IMR-90 (cell line): ENCODE measurements at regions not wholly inside any gene's neighbourhood (a gene's known extent, or its start where the extent isn't known, plus 50 kb on each side); places are given as distances from the start of the nearest gene placed in this dataset.

Experiments
- ATAC-seq: fragments of 200-7000 bp; cut with Tn5 transposase; 2 replicates; pipeline ENCODE4 v1.9.1; 2020; ENCODE audit warnings: low read depth, mild to moderate bottlenecking, moderate library complexity
- BruUV-seq: library from RNA; stranded (reverse); fragments of 400-500 nt; replicated peaks from 2 replicates; lab custom pipeline; 2021; lab: Mats Ljungman, UMichigan
- CTCF ChIA-PET: fragments of 300-600 bp; formaldehyde crosslinking; extraction: SDS; loops from one replicate; lab custom pipeline; 2021; ENCODE audit warnings: antibody characterized with exemption; lab: Yijun Ruan, JAX
- POLR2A ChIA-PET: fragments of 300-600 bp; sonication (Branson Sonifier 250); formaldehyde crosslinking; loops from one replicate; lab custom pipeline; 2022; ENCODE audit warnings: antibody characterized with exemption; ENCODE audit not compliant: unreplicated experiment; lab: Charles Lee
- DNase-seq: peaks from one replicate; pipeline ENCODE4 v3.0.0; 2013
- H2AFZ ChIP-seq: replicated peaks from 2 replicates; pipeline ENCODE3; 2013; ENCODE audit warnings: low read length, mild to moderate bottlenecking; ENCODE audit not compliant: poor library complexity
- H2AK5ac ChIP-seq: 2 replicates; pipeline ENCODE4 v1.6.1; 2013; ENCODE audit warnings: low read depth, low read length, inconsistent platforms
- H2AK9ac ChIP-seq: replicated peaks from 2 replicates; pipeline ENCODE3; 2013; ENCODE audit warnings: mild to moderate bottlenecking, low read depth, low read length, moderate library complexity; ENCODE audit not compliant: poor library complexity
- H2BK120ac ChIP-seq: 2 replicates; pipeline ENCODE4 v1.6.1; 2013; ENCODE audit warnings: low read depth, low read length, inconsistent platforms
- H2BK15ac ChIP-seq: 3 replicates; pipeline ENCODE4 v1.6.1; 2013; ENCODE audit warnings: low read depth, low read length, inconsistent platforms
- H2BK20ac ChIP-seq: 2 replicates; pipeline ENCODE4 v1.6.1; 2013; ENCODE audit warnings: low read depth, mild to moderate bottlenecking, inconsistent platforms, low read length, moderate library complexity
- H2BK5ac ChIP-seq: 2 replicates; pipeline ENCODE4 v1.6.1; 2013; ENCODE audit warnings: mild to moderate bottlenecking, low read depth, low read length, inconsistent platforms; ENCODE audit not compliant: poor library complexity, severe bottlenecking
- H3K14ac ChIP-seq: replicated peaks from 2 replicates; pipeline ENCODE4 v1.6.1; 2013; ENCODE audit warnings: low read depth, low read length, inconsistent platforms
- H3K18ac ChIP-seq: 2 replicates; pipeline ENCODE4 v1.6.1; 2013; ENCODE audit warnings: low read depth, low read length, control low read depth
- H3K23ac ChIP-seq: 2 replicates; pipeline ENCODE4 v1.6.1; 2013; ENCODE audit warnings: low read depth, low read length, inconsistent platforms
- H3K27ac ChIP-seq: 2 replicates; pipeline ENCODE4 v1.5.1; 2013; ENCODE audit warnings: mild to moderate bottlenecking, control low read depth, low read length; ENCODE audit not compliant: insufficient read depth
- H3K27me3 ChIP-seq: 2 replicates; pipeline ENCODE4 v1.6.1; 2013; ENCODE audit warnings: low read length; ENCODE audit not compliant: control insufficient read depth, insufficient read depth
- H3K36me3 ChIP-seq: 2 replicates; pipeline ENCODE4 v1.6.1; 2013; ENCODE audit warnings: low read length, mixed read lengths; ENCODE audit not compliant: control insufficient read depth, insufficient read depth
- H3K4ac ChIP-seq: 2 replicates; pipeline ENCODE4 v1.6.1; 2013; ENCODE audit warnings: low read depth, low read length, inconsistent platforms
- H3K4me1 ChIP-seq: 2 replicates; pipeline ENCODE4 v1.6.1; 2013; ENCODE audit warnings: low read length, mixed read lengths; ENCODE audit not compliant: control insufficient read depth, insufficient read depth
- H3K4me2 ChIP-seq: 2 replicates; pipeline ENCODE4 v1.6.1; 2013; ENCODE audit warnings: low read depth, mild to moderate bottlenecking, control low read depth, low read length, moderate library complexity
- H3K4me3 ChIP-seq: 2 replicates; pipeline ENCODE4 v1.5.1; 2013; ENCODE audit warnings: low read depth, mild to moderate bottlenecking, control low read depth, low read length, moderate library complexity; ENCODE audit not compliant: insufficient read depth
- H3K56ac ChIP-seq: 2 replicates; pipeline ENCODE4 v1.6.1; 2013; ENCODE audit warnings: low read length, inconsistent platforms; ENCODE audit not compliant: insufficient read depth; ENCODE audit errors: extremely low read depth
- H3K79me1 ChIP-seq, 2 experiments: 2 replicates each; pipeline ENCODE4 v1.6.1; 2013; ENCODE audit warnings: low read length in 2 of 2, inconsistent platforms in 1 of 2, low read depth in 1 of 2
- H3K9ac ChIP-seq: 2 replicates; pipeline ENCODE4 v1.6.1; 2013; ENCODE audit warnings: low read depth, low read length, control low read depth
- H3K9me1 ChIP-seq: 2 replicates; pipeline ENCODE4 v1.6.1; 2013; ENCODE audit warnings: low read length, inconsistent platforms; ENCODE audit not compliant: insufficient read depth
- H3K9me3 ChIP-seq: 2 replicates; pipeline ENCODE4 v1.6.1; 2013; ENCODE audit warnings: low read length; ENCODE audit not compliant: control insufficient read depth, insufficient read depth
- H4K20me1 ChIP-seq: 2 replicates; pipeline ENCODE4 v1.6.1; 2013; ENCODE audit warnings: low read length, inconsistent platforms; ENCODE audit not compliant: insufficient read depth
- H4K5ac ChIP-seq: 2 replicates; pipeline ENCODE4 v1.6.1; 2013; ENCODE audit warnings: mild to moderate bottlenecking, low read depth, low read length, control low read depth
- H4K8ac ChIP-seq, 2 experiments: 2 replicates each; pipeline ENCODE4 v1.6.1; 2013; ENCODE audit warnings: low read depth in 2 of 2, low read length in 2 of 2, control low read depth in 1 of 2, inconsistent platforms in 1 of 2
- H4K91ac ChIP-seq: 2 replicates; pipeline ENCODE4 v1.6.1; 2013; ENCODE audit warnings: low read depth, low read length, inconsistent platforms; ENCODE audit not compliant: insufficient read depth
- BHLHE40 ChIP-seq: fragments of 150-350 bp; IDR thresholded peaks from 2 replicates; pipeline ENCODE4 v1.6.1; 2016; ENCODE audit warnings: mild to moderate bottlenecking, low read depth, low read length
- CEBPB ChIP-seq: IDR thresholded peaks from 2 replicates; pipeline ENCODE4 v1.6.1; 2012; ENCODE audit warnings: low read depth, low read length, improper control_type of control experiment
- CHD1 ChIP-seq: IDR thresholded peaks from 2 replicates; pipeline ENCODE4 v1.6.1; 2012; ENCODE audit warnings: low read depth, low read length, improper control_type of control experiment
- CTCF ChIP-seq: conservative IDR thresholded peaks from 2 replicates; pipeline ENCODE4 v1.5.1; 2012; ENCODE audit warnings: mild to moderate bottlenecking, low read depth, low read length, improper control_type of control experiment
- ELK1 ChIP-seq: fragments of 150-350 bp; IDR thresholded peaks from 2 replicates; pipeline ENCODE4 v1.6.1; 2016; ENCODE audit warnings: low read depth, mild to moderate bottlenecking, low read length, moderate library complexity, borderline replicate concordance
- FOS ChIP-seq: fragments of 150-350 bp; IDR thresholded peaks from 2 replicates; pipeline ENCODE4 v1.6.1; 2016; ENCODE audit warnings: low read depth, low read length
- MAFK ChIP-seq: IDR thresholded peaks from 2 replicates; pipeline ENCODE4 v1.6.1; 2012; ENCODE audit warnings: low read depth, low read length, improper control_type of control experiment
- MAZ ChIP-seq: IDR thresholded peaks from 2 replicates; pipeline ENCODE4 v1.6.1; 2012; ENCODE audit warnings: low read depth, mild to moderate bottlenecking, low read length, improper control_type of control experiment, moderate library complexity, borderline replicate concordance
- MXI1 ChIP-seq: IDR thresholded peaks from 2 replicates; pipeline ENCODE4 v1.6.1; 2012; ENCODE audit warnings: low read depth, mild to moderate bottlenecking, low read length, moderate library complexity, borderline replicate concordance
- NFE2L2 ChIP-seq: fragments of 150-350 bp; IDR thresholded peaks from 2 replicates; pipeline ENCODE4 v1.6.1; 2016; ENCODE audit warnings: low read depth, mild to moderate bottlenecking, low read length
- POLR2A ChIP-seq: IDR thresholded peaks from 2 replicates; pipeline ENCODE4 v1.6.1; 2012; ENCODE audit warnings: mild to moderate bottlenecking, low read depth, low read length
- RAD21 ChIP-seq: IDR thresholded peaks from 2 replicates; pipeline ENCODE4 v1.6.1; 2012; ENCODE audit warnings: low read length, improper control_type of control experiment
- RCOR1 ChIP-seq: IDR thresholded peaks from 2 replicates; pipeline ENCODE4 v1.6.1; 2012; ENCODE audit warnings: mild to moderate bottlenecking, low read length, improper control_type of control experiment; ENCODE audit not compliant: insufficient replicate concordance
- RFX5 ChIP-seq: IDR thresholded peaks from 2 replicates; pipeline ENCODE4 v1.8.0; 2012; ENCODE audit warnings: low read depth, mild to moderate bottlenecking, low read length, moderate library complexity
- SMC3 ChIP-seq: fragments of 150-350 bp; IDR thresholded peaks from 2 replicates; pipeline ENCODE4 v1.6.1; 2016; ENCODE audit warnings: low read depth, mild to moderate bottlenecking, antibody characterized with exemption, low read length, moderate library complexity
- USF2 ChIP-seq: fragments of 150-350 bp; IDR thresholded peaks from 2 replicates; pipeline ENCODE4 v1.6.1; 2017; ENCODE audit warnings: mild to moderate bottlenecking, antibody characterized with exemption, low read length, low read depth
- WGBS, 2 experiments: methylation state at CpG; one replicate each; pipeline versions ENCODE4 v1.1.5 to v1.1.7; 2013; ENCODE audit warnings: missing lambda C conversion rate in 2 of 2; ENCODE audit not compliant: insufficient read length in 1 of 2; ENCODE audit errors: extremely low coverage in 2 of 2; 5-methylcytosine and 5-hydroxymethylcytosine counted together
- dilution Hi-C: fragments of 300-500 bp; cut with HindIII; formaldehyde crosslinking; loops from one replicate; pipeline ENCODE4 v1.14.3; 2018; ENCODE audit warnings: low sequenced_read_pairs; ENCODE audit not compliant: unreplicated experiment
- in situ Hi-C: fragments of 300-500 bp; cut with MboI; formaldehyde crosslinking; loops from 3 replicates; pipeline ENCODE4 v1.14.3; 2019; ENCODE audit warnings: low sequenced_read_pairs, inconsistent platforms, mixed read lengths
- intact Hi-C: fragments of 100-400 bp; cut with micrococcal nuclease; formaldehyde crosslinking; loops from 2 replicates; pipeline ENCODE4 v1.10.0; 2022

- Histone ChIP-seq H3K56ac (no peak overlapping the region), H4K91ac (no peak overlapping the region), H3K9ac (no peak overlapping the region), H3K9me1 (no peaks in the 10 kb centered on the region), H3K18ac (no peak overlapping the region), H3K9me3 (peaks cover 2% of the 10 kb centered on the region; the same call in 1 of the 2 replicates), H2AK9ac (no peak overlapping the region), H3K4me3 (no peak overlapping the region), H2BK5ac (no peak overlapping the region), H3K79me1 (no peaks in the 10 kb centered on the region), H3K27ac (no peak overlapping the region), H3K36me3 (no peaks in the 10 kb centered on the region), H2BK120ac (no peak overlapping the region), H3K4me2 (no peak overlapping the region), H2BK15ac (no peak overlapping the region), H4K20me1 (no peaks in the 10 kb centered on the region), H3K27me3 (no peaks in the 10 kb centered on the region), H2AFZ (no peak overlapping the region), H3K23ac (no peak overlapping the region), H4K8ac (no peak overlapping the region), H3K4me1 (no peaks in the 10 kb centered on the region), H3K4ac (no peak overlapping the region), H3K14ac (no peak overlapping the region), H2AK5ac (no peak overlapping the region), H4K5ac (no peak overlapping the region), H2BK20ac (no peak overlapping the region)
- DNase-seq (no peak), ATAC-seq (no peak)
- ChIA-PET CTCF (no interaction called here), POLR2A (no interaction called here)
- in situ Hi-C loops, result no loop called here
- TF ChIP-seq MXI1 (no peak), CEBPB (no peak), CHD1 (no peak), CTCF (no peak), MAZ (no peak), USF2 (no peak), FOS (no peak), ELK1 (no peak), NFE2L2 (no peak), BHLHE40 (no peak), SMC3 (no peak), MAFK (no peak), RFX5 (no peak), RAD21 (no peak), POLR2A (no peak), RCOR1 (no peak)
- WGBS, 2 experiments, result no CpG with 5 or more reads among the region's 1 CpG
- intact Hi-C loops, result no loop called here
- dilution Hi-C loops, result no loop called here
- no TSS peak for BruUV-seq
Measured at GRCh38 chr14:46248001-46248630, 403.5 kb downstream of the RPL10L start.
